ENCODE measurements at regions not wholly inside any gene's neighbourhood (a gene's known extent, or its start where the extent isn't known, plus 50 kb on each side); places are given as distances from the start of the nearest gene placed in this dataset.

DNA sequence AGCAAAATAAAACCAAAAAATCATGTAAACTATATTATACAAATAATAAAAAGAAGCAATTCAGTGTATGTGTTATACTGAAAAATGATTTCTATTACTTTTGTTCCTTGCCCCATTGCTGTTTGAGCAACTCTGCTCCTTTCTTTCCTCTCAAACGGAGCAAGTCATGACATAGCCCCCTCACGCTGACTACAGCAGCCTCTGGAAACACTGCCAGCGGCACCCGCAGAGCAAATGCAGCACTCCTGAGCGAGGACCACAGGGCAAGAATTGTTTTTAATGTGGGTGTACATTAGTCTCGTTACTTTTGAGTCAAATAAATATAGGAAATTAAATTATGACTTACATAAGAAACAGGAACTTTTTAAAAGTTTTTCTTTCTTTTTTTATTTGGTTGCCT, 350.1 kb upstream of the HSF2 start:
- Histone ChIP-seq H3K4me1 (ENCODE audit: insufficient read depth, low read length, severe bottlenecking) (no peaks in the 10 kb centered on the region), H4K20me1 (ENCODE audit: insufficient read depth, low read length) (no peaks in the 10 kb centered on the region), H3K79me2 (ENCODE audit: insufficient read depth, low read length) (no peaks in the 10 kb centered on the region), H3K4me3 (ENCODE audit: low read depth, low read length, poor library complexity, severe bottlenecking) (no peak overlapping the region), H2AFZ (ENCODE audit: low read length) (no peak overlapping the region), H3K9me2 (ENCODE audit: low read depth, low read length) (no peaks in the 10 kb centered on the region), H3K9me3 (ENCODE audit: low read length) (no peaks in the 10 kb centered on the region), H3F3A (ENCODE audit: insufficient read depth, low read length) (no peaks in the 10 kb centered on the region), H3K36me3 (ENCODE audit: insufficient read depth, low read length) (no peaks in the 10 kb centered on the region), H3K27me3 (ENCODE audit: insufficient read depth, low read length) (no peaks in the 10 kb centered on the region), H3K9ac (ENCODE audit: low read length) (no peak overlapping the region), H3K27ac (ENCODE audit: low read depth, low read length, poor library complexity, severe bottlenecking) (no peak overlapping the region), H3K4me2 (ENCODE audit: low read length) (no peak overlapping the region)
- no peak for TF ChIP-seq EZH2 (IDR thresholded peaks at IDR 0.05; ENCODE audit: borderline replicate concordance, low read length)
- no peak for TF ChIP-seq CTCF (IDR thresholded peaks at IDR 0.05; ENCODE audit: low read length)

GRCh38 chr6:122050242-122050755, 349.2 kb upstream of the HSF2 start:
- no peak overlapping the region for H2AFZ ChIP-seq (ENCODE audit: low read length)
- no peaks in the 10 kb centered on the region for H3K9me2 ChIP-seq (ENCODE audit: low read depth, low read length)
- TF ChIP-seq EZH2 (IDR thresholded peaks at IDR 0.05; ENCODE audit: borderline replicate concordance, low read length) (no peak), CTCF (IDR thresholded peaks at IDR 0.05; ENCODE audit: low read length) (no peak)
- H3K36me3 ChIP-seq (ENCODE audit: insufficient read depth, low read length): no peaks in the 10 kb centered on the region
- H4K20me1 ChIP-seq (ENCODE audit: insufficient read depth, low read length): no peaks in the 10 kb centered on the region
- H3K79me2 ChIP-seq (ENCODE audit: insufficient read depth, low read length): no peaks in the 10 kb centered on the region
- H3K4me3 ChIP-seq (ENCODE audit: low read depth, low read length, poor library complexity, severe bottlenecking): no peak overlapping the region
- no peak overlapping the region for H3K4me2 ChIP-seq (ENCODE audit: low read length)
- no peak overlapping the region for H3K27ac ChIP-seq (ENCODE audit: low read depth, low read length, poor library complexity, severe bottlenecking)
- no peaks in the 10 kb centered on the region for H3K27me3 ChIP-seq (ENCODE audit: insufficient read depth, low read length)
- no peaks in the 10 kb centered on the region for H3F3A ChIP-seq (ENCODE audit: insufficient read depth, low read length)
- no peaks in the 10 kb centered on the region for H3K4me1 ChIP-seq (ENCODE audit: insufficient read depth, low read length, severe bottlenecking)
- H3K9me3 ChIP-seq (ENCODE audit: low read length): no peaks in the 10 kb centered on the region
- no peak overlapping the region for H3K9ac ChIP-seq (ENCODE audit: low read length)

- TF ChIP-seq EZH2 (IDR thresholded peaks at IDR 0.05; ENCODE audit: borderline replicate concordance, low read length): no peak
- TF ChIP-seq CTCF (IDR thresholded peaks at IDR 0.05; ENCODE audit: low read length): no peak
- H3K27ac ChIP-seq (ENCODE audit: low read depth, low read length, poor library complexity, severe bottlenecking): no peak overlapping the region
- no peak overlapping the region for H3K4me2 ChIP-seq (ENCODE audit: low read length)
- H2AFZ ChIP-seq (ENCODE audit: low read length): no peak overlapping the region
- no peaks in the 10 kb centered on the region for H3K9me3 ChIP-seq (ENCODE audit: low read length)
- H4K20me1 ChIP-seq (ENCODE audit: insufficient read depth, low read length): no peaks in the 10 kb centered on the region
- H3K27me3 ChIP-seq (ENCODE audit: insufficient read depth, low read length): no peaks in the 10 kb centered on the region
- no peak overlapping the region for H3K9ac ChIP-seq (ENCODE audit: low read length)
- H3F3A ChIP-seq (ENCODE audit: insufficient read depth, low read length): no peaks in the 10 kb centered on the region
- no peak overlapping the region for H3K4me3 ChIP-seq (ENCODE audit: low read depth, low read length, poor library complexity, severe bottlenecking)
- H3K36me3 ChIP-seq (ENCODE audit: insufficient read depth, low read length): no peaks in the 10 kb centered on the region
- H3K4me1 ChIP-seq (ENCODE audit: insufficient read depth, low read length, severe bottlenecking): no peaks in the 10 kb centered on the region
- no peaks in the 10 kb centered on the region for H3K9me2 ChIP-seq (ENCODE audit: low read depth, low read length)
- no peaks in the 10 kb centered on the region for H3K79me2 ChIP-seq (ENCODE audit: insufficient read depth, low read length)
Measured at GRCh38 chr6:122052346-122052900, 347.0 kb upstream of the HSF2 start.

All from OCI-LY1 (cell line).